ENCODE measurements at regions not wholly inside any gene's neighbourhood (a gene's known extent, or its start where the extent isn't known, plus 50 kb on each side); places are given as distances from the start of the nearest gene placed in this dataset.
"Not testable (repeated sequence)": the region's sequence is repeated elsewhere in the genome, so short reads cannot be mapped to it uniquely, and the experiment has no call there.

DNA sequence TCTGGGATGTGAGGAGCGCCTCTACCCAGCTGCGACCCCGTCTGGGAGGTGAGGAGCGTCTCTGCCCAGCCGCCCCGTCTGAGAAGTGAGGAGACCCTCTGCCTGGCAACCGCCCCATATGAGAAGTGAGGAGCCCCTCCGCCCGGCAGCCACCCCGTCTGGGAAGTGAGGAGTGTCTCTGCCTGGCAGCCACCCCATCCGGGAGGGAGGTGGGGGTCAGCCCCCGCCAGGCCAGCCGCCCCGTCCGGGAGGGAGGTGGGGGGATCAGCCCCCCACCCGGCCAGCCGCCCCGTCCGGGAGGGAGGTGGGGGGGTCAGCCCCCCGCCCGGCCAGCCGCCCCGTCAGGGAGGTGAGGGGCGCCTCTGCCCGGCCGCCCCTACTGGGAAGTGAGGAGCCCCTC, 76.0 kb downstream of the FZD4 start:
- not testable (repeated sequence) for TF ChIP-seq EZH2 (IDR thresholded peaks at IDR 0.05; ENCODE audit: borderline replicate concordance, low read depth, low read length, poor library complexity, severe bottlenecking)
- TF ChIP-seq, protein P1, sequence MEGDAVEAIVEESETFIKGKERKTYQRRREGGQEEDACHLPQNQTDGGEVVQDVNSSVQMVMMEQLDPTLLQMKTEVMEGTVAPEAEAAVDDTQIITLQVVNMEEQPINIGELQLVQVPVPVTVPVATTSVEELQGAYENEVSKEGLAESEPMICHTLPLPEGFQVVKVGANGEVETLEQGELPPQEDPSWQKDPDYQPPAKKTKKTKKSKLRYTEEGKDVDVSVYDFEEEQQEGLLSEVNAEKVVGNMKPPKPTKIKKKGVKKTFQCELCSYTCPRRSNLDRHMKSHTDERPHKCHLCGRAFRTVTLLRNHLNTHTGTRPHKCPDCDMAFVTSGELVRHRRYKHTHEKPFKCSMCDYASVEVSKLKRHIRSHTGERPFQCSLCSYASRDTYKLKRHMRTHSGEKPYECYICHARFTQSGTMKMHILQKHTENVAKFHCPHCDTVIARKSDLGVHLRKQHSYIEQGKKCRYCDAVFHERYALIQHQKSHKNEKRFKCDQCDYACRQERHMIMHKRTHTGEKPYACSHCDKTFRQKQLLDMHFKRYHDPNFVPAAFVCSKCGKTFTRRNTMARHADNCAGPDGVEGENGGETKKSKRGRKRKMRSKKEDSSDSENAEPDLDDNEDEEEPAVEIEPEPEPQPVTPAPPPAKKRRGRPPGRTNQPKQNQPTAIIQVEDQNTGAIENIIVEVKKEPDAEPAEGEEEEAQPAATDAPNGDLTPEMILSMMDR (conservative IDR thresholded peaks at IDR 0.05; ENCODE audit: low read depth, low read length), result not testable (repeated sequence)
